Liver (tissue), 3 donors: ENCODE measurements at regions not wholly inside any gene's neighbourhood (a gene's known extent, or its start where the extent isn't known, plus 50 kb on each side); places are given as distances from the start of the nearest gene placed in this dataset.

Source experiments
- CTCF ChIP-seq: fragments of 150-350 bp; IDR thresholded peaks from 2 replicates; pipeline ENCODE4 v1.5.1; 2017; ENCODE audit warnings: improper control_type of control experiment, low read depth, low read length; ENCODE audit not compliant: missing input control
- EGR1 ChIP-seq, 2 donors: IDR thresholded peaks; 2 replicates each; pipeline ENCODE4 v1.6.1; 2016 to 2018; ENCODE audit warnings: antibody characterized with exemption in 2 of 2, low read depth in 2 of 2
- FOXA1 ChIP-seq: IDR thresholded peaks from 2 replicates; pipeline ENCODE4 v1.6.1; 2016; ENCODE audit warnings: antibody characterized with exemption
- RAD21 ChIP-seq, 2 donors: IDR thresholded peaks; 2 replicates each; pipeline ENCODE4 v1.6.1; 2016; ENCODE audit warnings: antibody characterized with exemption in 2 of 2, mild to moderate bottlenecking in 2 of 2
- RXRA ChIP-seq, 2 donors: IDR thresholded peaks; 2 replicates each; pipeline ENCODE4 v1.6.1; 2017 to 2018; ENCODE audit warnings: antibody characterized with exemption in 2 of 2, mild to moderate bottlenecking in 1 of 2
- SP1 ChIP-seq: IDR thresholded peaks from 2 replicates; pipeline ENCODE4 v1.6.1; 2018; ENCODE audit warnings: antibody characterized with exemption, mild to moderate bottlenecking
- YY1 ChIP-seq: IDR thresholded peaks from 2 replicates; pipeline ENCODE4 v1.6.1; 2016; ENCODE audit warnings: antibody characterized with exemption, mild to moderate bottlenecking
- ZBTB33 ChIP-seq: IDR thresholded peaks from 2 replicates; pipeline ENCODE4 v1.6.1; 2016; ENCODE audit warnings: antibody characterized with exemption
- TF ChIP-seq, protein P1 (sequence below): IDR thresholded peaks from 2 replicates; pipeline ENCODE4 v1.6.1; 2016; ENCODE audit warnings: antibody characterized with exemption, mild to moderate bottlenecking
- donor health status: healthy.
- donor health status: healthy.

- TF ChIP-seq CTCF (no peak), SP1 (no peak), RXRA (IDR thresholded peaks at IDR 0.05) (no peak), EGR1 (IDR thresholded peaks at IDR 0.05; ENCODE audit: low read depth in 2 of 2) (no peak), YY1 (no peak), ZBTB33 (no peak), RAD21 (IDR thresholded peaks at IDR 0.05) (no peak), FOXA1 (no peak)
- TF ChIP-seq, protein P1, sequence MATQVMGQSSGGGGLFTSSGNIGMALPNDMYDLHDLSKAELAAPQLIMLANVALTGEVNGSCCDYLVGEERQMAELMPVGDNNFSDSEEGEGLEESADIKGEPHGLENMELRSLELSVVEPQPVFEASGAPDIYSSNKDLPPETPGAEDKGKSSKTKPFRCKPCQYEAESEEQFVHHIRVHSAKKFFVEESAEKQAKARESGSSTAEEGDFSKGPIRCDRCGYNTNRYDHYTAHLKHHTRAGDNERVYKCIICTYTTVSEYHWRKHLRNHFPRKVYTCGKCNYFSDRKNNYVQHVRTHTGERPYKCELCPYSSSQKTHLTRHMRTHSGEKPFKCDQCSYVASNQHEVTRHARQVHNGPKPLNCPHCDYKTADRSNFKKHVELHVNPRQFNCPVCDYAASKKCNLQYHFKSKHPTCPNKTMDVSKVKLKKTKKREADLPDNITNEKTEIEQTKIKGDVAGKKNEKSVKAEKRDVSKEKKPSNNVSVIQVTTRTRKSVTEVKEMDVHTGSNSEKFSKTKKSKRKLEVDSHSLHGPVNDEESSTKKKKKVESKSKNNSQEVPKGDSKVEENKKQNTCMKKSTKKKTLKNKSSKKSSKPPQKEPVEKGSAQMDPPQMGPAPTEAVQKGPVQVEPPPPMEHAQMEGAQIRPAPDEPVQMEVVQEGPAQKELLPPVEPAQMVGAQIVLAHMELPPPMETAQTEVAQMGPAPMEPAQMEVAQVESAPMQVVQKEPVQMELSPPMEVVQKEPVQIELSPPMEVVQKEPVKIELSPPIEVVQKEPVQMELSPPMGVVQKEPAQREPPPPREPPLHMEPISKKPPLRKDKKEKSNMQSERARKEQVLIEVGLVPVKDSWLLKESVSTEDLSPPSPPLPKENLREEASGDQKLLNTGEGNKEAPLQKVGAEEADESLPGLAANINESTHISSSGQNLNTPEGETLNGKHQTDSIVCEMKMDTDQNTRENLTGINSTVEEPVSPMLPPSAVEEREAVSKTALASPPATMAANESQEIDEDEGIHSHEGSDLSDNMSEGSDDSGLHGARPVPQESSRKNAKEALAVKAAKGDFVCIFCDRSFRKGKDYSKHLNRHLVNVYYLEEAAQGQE: no peak
These were observed 815.2 kb downstream of the QKI start for GRCh38 chr6:164229716-164230115.
